ENCODE measurements at regions not wholly inside any gene's neighbourhood (a gene's known extent, or its start where the extent isn't known, plus 50 kb on each side); places are given as distances from the start of the nearest gene placed in this dataset.

DNA sequence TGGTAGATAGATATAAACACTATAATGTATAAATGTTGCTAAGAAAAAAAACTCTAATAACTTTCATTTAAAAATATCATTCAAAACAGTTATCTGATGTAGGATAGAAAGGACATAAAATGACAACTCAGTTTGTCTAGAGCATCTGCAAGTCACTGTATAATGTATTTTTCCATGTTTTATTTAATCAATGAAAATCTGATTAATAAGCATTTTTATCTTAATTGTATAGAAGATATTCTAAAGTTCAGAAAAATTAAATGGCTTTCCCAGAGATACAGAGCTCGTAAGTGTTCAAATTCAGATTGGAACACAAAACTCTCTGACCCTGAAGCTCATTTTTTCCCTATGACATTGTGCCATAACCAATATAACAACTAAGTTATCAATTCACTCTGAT is 295.9 kb upstream of the DCN start:
- intact Hi-C loops (cut with DNase I) = no loop called here
- no peaks in the 10 kb centered on the region for H3K27me3 ChIP-seq
- H3K4me1 ChIP-seq = no peaks in the 10 kb centered on the region
- DNase-seq = no peak
- TF ChIP-seq POLR2AphosphoS5 (IDR thresholded peaks at IDR 0.05) (no peak), CTCF (IDR thresholded peaks at IDR 0.05) (no peak), POLR2A (IDR thresholded peaks at IDR 0.05) (no peak), EP300 (IDR thresholded peaks at IDR 0.05) (no peak)
- no peaks in the 10 kb centered on the region for H3K9me3 ChIP-seq
- H3K4me3 ChIP-seq = no peak overlapping the region
- no peak overlapping the region for H3K27ac ChIP-seq
- no peaks in the 10 kb centered on the region for H3K36me3 ChIP-seq
- WGBS, 2 donors = 84 to 91% methylated on average over 1 of the region's 1 CpG

DNA sequence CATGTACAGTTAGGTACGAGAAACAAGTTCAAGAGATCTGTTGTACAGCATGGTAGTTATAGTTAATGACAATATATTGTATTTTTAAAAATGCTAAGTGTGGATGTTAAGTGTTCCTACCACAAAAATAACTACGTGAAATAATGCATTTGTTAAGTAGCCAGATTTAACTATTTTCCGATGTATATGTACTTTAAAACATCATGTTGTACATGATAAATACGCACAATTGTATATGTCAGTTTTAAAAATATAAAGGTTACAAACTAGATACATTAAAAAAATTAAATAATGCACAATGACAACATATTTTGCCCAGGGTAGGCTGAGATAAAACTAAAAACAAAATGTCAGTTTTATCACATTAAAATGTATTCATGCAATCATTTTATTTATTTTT is 285.1 kb upstream of the DCN start:
- WGBS, 2 donors = 93% methylated on average over 4 of the region's 4 CpGs
- DNase-seq = no peak
- intact Hi-C loops (cut with DNase I) = no loop called here
- Histone ChIP-seq H3K27ac (no peak overlapping the region), H3K36me3 (no peaks in the 10 kb centered on the region), H3K27me3 (no peaks in the 10 kb centered on the region), H3K4me1 (no peaks in the 10 kb centered on the region), H3K4me3 (no peak overlapping the region), H3K9me3 (no peaks in the 10 kb centered on the region)
- no peak for TF ChIP-seq POLR2A (IDR thresholded peaks at IDR 0.05)
- no peak for TF ChIP-seq CTCF (IDR thresholded peaks at IDR 0.05)
- TF ChIP-seq POLR2AphosphoS5 (IDR thresholded peaks at IDR 0.05) = no peak
- TF ChIP-seq EP300 (IDR thresholded peaks at IDR 0.05) = no peak

DNA sequence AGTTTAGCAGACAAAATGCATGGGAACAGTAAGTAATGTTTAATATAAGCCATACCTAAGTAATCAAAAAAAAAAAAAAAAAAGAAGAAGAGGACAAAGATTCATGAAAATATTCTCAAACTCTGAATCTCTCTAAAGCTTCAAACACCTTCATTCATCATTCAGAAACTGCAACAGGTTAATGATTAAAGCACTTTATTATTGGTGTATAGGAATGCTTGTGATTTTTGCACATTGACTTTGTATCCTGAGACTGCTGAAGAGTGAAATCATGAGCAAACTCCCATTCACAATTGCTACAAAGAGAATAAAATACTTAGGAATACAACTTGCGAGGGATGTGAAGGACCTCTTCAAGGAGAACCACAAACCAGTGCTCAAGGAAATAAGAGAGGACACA is 278.4 kb upstream of the DCN start:
- TF ChIP-seq POLR2AphosphoS5 (IDR thresholded peaks at IDR 0.05) (no peak), CTCF (IDR thresholded peaks at IDR 0.05) (no peak), POLR2A (IDR thresholded peaks at IDR 0.05) (no peak), EP300 (IDR thresholded peaks at IDR 0.05) (no peak)
- Histone ChIP-seq H3K4me3 (no peak overlapping the region), H3K9me3 (no peaks in the 10 kb centered on the region), H3K4me1 (no peaks in the 10 kb centered on the region), H3K27ac (no peak overlapping the region), H3K36me3 (no peaks in the 10 kb centered on the region), H3K27me3 (no peaks in the 10 kb centered on the region)
- intact Hi-C loops (cut with DNase I) = no loop called here
- 24 to 68% methylated on average over 1 of the region's 1 CpG for WGBS, 2 donors
- DNase-seq = no peak

GRCh38 chr12:91460469-91460868 is 277.9 kb upstream of the DCN start:
- Histone ChIP-seq H3K4me1 (no peaks in the 10 kb centered on the region), H3K27ac (no peak overlapping the region), H3K9me3 (no peaks in the 10 kb centered on the region), H3K27me3 (no peaks in the 10 kb centered on the region), H3K36me3 (no peaks in the 10 kb centered on the region), H3K4me3 (no peak overlapping the region)
- no peak for DNase-seq
- no peak for TF ChIP-seq POLR2AphosphoS5 (IDR thresholded peaks at IDR 0.05)
- TF ChIP-seq CTCF (IDR thresholded peaks at IDR 0.05) = no peak
- no peak for TF ChIP-seq EP300 (IDR thresholded peaks at IDR 0.05)
- TF ChIP-seq POLR2A (IDR thresholded peaks at IDR 0.05) = no peak
- WGBS, 2 donors = 19 to 67% methylated on average over 1 of the region's 1 CpG
- intact Hi-C loops (cut with DNase I) = no loop called here

- H3K4me3 ChIP-seq = no peak overlapping the region
- H3K9me3 ChIP-seq = peaks cover 0 to 3% (median 0%) of the 10 kb centered on the region in 4 donors
- H3K36me3 ChIP-seq = no peaks in the 10 kb centered on the region
- TF ChIP-seq POLR2A (IDR thresholded peaks at IDR 0.05) (no peak), EP300 (IDR thresholded peaks at IDR 0.05) (no peak), POLR2AphosphoS5 (IDR thresholded peaks at IDR 0.05) (no peak), CTCF (IDR thresholded peaks at IDR 0.05) (no peak)
- DNase-seq = no peak
- intact Hi-C loops (cut with DNase I) = no loop called here
- WGBS, 2 donors = 74% methylated on average over 5 of the region's 5 CpGs
- H3K4me1 ChIP-seq = no peaks in the 10 kb centered on the region
- no peaks in the 10 kb centered on the region for H3K27me3 ChIP-seq
- no peak overlapping the region for H3K27ac ChIP-seq
Observed at GRCh38 chr12:91455321-91455720, 272.7 kb upstream of the DCN start.

Measured in sigmoid colon (tissue), 6 donors.